Astrocyte (in vitro differentiated cells and primary cell): ENCODE measurements at regions not wholly inside any gene's neighbourhood (a gene's known extent, or its start where the extent isn't known, plus 50 kb on each side); places are given as distances from the start of the nearest gene placed in this dataset.

Experiments
- EZH2 ChIP-seq: IDR thresholded peaks from 2 replicates; pipeline ENCODE4 v1.6.1; 2012; ENCODE audit warnings: mild to moderate bottlenecking, low read length, inconsistent platforms; ENCODE audit not compliant: insufficient read depth
- TF ChIP-seq, protein P1 (sequence below): IDR thresholded peaks from 2 replicates; pipeline ENCODE4 v1.5.1; 2011; ENCODE audit warnings: low read depth, mild to moderate bottlenecking, inconsistent platforms, low read length, moderate library complexity; ENCODE audit not compliant: insufficient read depth

DNA sequence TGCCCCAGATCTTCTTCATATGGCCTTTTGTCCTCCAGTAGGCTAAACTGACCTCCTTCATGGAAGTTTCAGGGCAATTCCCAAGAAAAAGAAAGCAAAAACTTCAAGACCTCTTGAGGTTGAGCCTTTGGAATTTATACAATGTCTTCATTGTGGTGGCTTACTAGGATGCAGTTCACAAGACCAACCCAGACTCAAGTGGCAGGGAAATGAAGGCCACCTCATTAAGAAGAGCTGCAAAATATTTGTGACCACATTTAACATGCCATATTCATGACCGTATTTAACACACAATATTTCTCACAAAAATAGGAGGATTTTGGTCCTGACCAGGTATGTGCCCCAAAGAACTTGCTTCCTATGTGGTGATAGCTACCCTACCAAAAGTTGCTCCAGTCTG is 605.5 kb upstream of the PITX2 start:
- TF ChIP-seq, protein P1, sequence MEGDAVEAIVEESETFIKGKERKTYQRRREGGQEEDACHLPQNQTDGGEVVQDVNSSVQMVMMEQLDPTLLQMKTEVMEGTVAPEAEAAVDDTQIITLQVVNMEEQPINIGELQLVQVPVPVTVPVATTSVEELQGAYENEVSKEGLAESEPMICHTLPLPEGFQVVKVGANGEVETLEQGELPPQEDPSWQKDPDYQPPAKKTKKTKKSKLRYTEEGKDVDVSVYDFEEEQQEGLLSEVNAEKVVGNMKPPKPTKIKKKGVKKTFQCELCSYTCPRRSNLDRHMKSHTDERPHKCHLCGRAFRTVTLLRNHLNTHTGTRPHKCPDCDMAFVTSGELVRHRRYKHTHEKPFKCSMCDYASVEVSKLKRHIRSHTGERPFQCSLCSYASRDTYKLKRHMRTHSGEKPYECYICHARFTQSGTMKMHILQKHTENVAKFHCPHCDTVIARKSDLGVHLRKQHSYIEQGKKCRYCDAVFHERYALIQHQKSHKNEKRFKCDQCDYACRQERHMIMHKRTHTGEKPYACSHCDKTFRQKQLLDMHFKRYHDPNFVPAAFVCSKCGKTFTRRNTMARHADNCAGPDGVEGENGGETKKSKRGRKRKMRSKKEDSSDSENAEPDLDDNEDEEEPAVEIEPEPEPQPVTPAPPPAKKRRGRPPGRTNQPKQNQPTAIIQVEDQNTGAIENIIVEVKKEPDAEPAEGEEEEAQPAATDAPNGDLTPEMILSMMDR = no peak
- no peak for TF ChIP-seq EZH2
